ENCODE measurements at regions not wholly inside any gene's neighbourhood (a gene's known extent, or its start where the extent isn't known, plus 50 kb on each side); places are given as distances from the start of the nearest gene placed in this dataset.

DNA sequence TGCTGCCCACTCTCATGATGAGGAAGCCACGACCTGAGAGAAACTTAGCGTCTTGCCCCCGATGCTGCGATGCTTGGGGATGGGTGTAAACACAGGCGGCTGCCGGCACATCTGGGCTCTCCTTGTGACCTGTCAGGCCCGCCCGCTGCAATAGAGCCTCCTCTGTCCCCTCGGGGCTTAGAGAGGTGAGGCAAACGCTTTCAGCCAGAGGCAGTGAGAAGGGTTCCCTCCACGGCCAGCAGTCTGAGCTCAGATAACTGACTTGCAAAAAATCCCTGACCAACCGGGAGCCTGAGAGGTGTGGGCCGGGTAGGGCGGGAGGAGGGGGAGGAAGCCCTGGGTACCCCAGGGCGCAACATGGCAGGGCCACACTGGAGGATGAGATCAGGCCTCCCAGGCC lies 260.6 kb downstream of the C16orf95 start:
- Histone ChIP-seq H3K9me3 (ENCODE audit: control insufficient read depth, low read length) (peaks cover 14% of the 10 kb centered on the region), H3K9ac (ENCODE audit: extremely low read depth, low read length, poor library complexity, severe bottlenecking) (no peak overlapping the region), H3K36me3 (ENCODE audit: control insufficient read depth, insufficient read depth, low read length) (no peaks in the 10 kb centered on the region), H3K27ac (ENCODE audit: low read depth, low read length) (no peak overlapping the region), H3K4me3 (ENCODE audit: low read length) (no peak overlapping the region), H3K4me1 (ENCODE audit: control insufficient read depth, insufficient read depth, low read length) (no peaks in the 10 kb centered on the region), H3K27me3 (ENCODE audit: control insufficient read depth, insufficient read depth, low read length, poor library complexity, severe bottlenecking) (no peaks in the 10 kb centered on the region)
- DNase-seq, result peak; percentile 50
- Mint-ChIP-seq H3K27me3 (ENCODE audit: insufficient read depth) (peaks cover 14% of the 10 kb centered on the region), H3K9me3 (peaks cover 15% of the 10 kb centered on the region), H3K4me3 (no peak overlapping the region), H3K36me3 (ENCODE audit: low read depth) (no peaks in the 10 kb centered on the region), H3K4me1 (peaks cover 4% of the 10 kb centered on the region), H3K27ac (no peak overlapping the region)
- TF ChIP-seq, protein P1, sequence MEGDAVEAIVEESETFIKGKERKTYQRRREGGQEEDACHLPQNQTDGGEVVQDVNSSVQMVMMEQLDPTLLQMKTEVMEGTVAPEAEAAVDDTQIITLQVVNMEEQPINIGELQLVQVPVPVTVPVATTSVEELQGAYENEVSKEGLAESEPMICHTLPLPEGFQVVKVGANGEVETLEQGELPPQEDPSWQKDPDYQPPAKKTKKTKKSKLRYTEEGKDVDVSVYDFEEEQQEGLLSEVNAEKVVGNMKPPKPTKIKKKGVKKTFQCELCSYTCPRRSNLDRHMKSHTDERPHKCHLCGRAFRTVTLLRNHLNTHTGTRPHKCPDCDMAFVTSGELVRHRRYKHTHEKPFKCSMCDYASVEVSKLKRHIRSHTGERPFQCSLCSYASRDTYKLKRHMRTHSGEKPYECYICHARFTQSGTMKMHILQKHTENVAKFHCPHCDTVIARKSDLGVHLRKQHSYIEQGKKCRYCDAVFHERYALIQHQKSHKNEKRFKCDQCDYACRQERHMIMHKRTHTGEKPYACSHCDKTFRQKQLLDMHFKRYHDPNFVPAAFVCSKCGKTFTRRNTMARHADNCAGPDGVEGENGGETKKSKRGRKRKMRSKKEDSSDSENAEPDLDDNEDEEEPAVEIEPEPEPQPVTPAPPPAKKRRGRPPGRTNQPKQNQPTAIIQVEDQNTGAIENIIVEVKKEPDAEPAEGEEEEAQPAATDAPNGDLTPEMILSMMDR (conservative IDR thresholded peaks at IDR 0.05), result no peak
- WGBS, 2 experiments (ENCODE audit: insufficient coverage in 1 of 2, insufficient read length in 1 of 2), result 83% methylated on average over 10 to 15 of the region's 15 CpGs

DNA sequence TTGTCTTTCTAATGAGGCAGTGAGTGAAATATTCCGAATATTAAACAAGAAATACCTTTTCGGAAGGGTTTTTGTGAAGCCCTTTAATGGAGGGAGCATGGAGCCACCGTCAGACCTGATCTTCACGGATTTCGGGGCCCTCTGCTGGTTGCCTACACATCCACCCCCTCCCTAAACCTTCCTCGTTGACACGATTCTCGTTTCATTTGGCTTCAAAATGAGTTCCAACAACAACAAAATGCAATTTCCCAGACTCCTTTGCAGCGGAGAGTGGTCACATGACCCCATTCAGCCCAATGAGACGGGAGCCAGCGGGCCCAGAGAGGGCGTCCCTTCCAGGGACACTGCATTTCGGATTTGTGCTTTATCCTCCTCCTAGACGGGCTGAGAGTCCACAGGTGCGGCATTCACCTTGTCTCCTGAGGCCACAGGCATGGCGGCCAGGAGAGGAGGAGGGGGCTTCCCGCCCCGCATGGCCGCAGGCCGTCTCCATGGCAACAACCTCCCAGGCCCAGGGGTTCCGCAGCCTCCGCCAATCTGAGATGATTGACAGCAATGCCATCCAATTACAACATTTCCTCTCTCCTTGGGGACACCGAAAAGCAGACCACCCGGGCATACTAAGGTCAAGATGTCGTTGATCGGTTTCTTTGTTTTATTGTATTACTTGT lies 259.8 kb downstream of the C16orf95 start:
- Mint-ChIP-seq H3K4me3 (no peak overlapping the region), H3K27me3 (ENCODE audit: insufficient read depth) (peaks cover 13% of the 10 kb centered on the region), H3K9me3 (peaks cover 15% of the 10 kb centered on the region), H3K27ac (no peak overlapping the region), H3K36me3 (ENCODE audit: low read depth) (no peaks in the 10 kb centered on the region), H3K4me1 (peaks cover 4% of the 10 kb centered on the region)
- Histone ChIP-seq H3K4me1 (ENCODE audit: control insufficient read depth, insufficient read depth, low read length) (no peaks in the 10 kb centered on the region), H3K4me3 (ENCODE audit: low read length) (no peak overlapping the region), H3K36me3 (ENCODE audit: control insufficient read depth, insufficient read depth, low read length) (no peaks in the 10 kb centered on the region), H3K9ac (ENCODE audit: extremely low read depth, low read length, poor library complexity, severe bottlenecking) (no peak overlapping the region), H3K27me3 (ENCODE audit: control insufficient read depth, insufficient read depth, low read length, poor library complexity, severe bottlenecking) (no peaks in the 10 kb centered on the region), H3K9me3 (ENCODE audit: control insufficient read depth, low read length) (peaks cover 14% of the 10 kb centered on the region), H3K27ac (ENCODE audit: low read depth, low read length) (no peak overlapping the region)
- peak; percentile 66 for DNase-seq
- TF ChIP-seq, protein P1 (conservative IDR thresholded peaks at IDR 0.05), result peak; percentile 63
- 87 to 91% methylated on average over 10 to 26 of the region's 26 CpGs for WGBS, 2 experiments (ENCODE audit: insufficient coverage in 1 of 2, insufficient read length in 1 of 2)

DNA sequence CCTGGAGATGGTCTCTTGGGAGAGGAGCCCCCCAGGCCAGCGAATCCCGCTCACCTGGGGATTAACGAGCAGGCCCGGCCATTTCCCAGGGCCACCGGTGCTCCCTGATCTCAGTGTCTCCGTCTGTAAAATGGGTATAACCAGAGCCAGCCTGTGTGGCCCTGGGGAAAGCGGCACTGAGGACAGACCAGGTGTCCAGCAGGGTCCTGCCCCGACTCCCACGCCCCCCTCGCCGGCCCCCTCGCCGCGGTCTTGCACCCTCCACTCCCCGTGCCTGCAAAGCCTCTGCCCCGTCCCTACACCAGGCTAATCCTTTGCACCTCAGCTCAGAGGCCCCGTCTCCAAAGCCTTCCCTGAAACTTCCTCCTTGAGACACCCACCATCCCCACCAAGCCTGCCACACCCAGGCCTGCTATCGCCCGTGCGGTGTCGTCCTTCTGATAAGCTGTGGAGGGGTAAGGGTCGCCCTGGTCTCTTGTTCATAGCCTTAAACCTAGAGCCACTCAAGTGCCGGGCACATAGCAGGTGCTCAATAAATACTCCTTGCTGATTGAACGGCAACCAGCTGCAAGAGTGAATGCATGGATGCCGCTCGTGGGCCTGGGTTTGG lies 259.1 kb downstream of the C16orf95 start:
- Histone ChIP-seq H3K27me3 (ENCODE audit: control insufficient read depth, insufficient read depth, low read length, poor library complexity, severe bottlenecking) (no peaks in the 10 kb centered on the region), H3K36me3 (ENCODE audit: control insufficient read depth, insufficient read depth, low read length) (no peaks in the 10 kb centered on the region), H3K4me1 (ENCODE audit: control insufficient read depth, insufficient read depth, low read length) (no peaks in the 10 kb centered on the region), H3K4me3 (ENCODE audit: low read length) (no peak overlapping the region), H3K27ac (ENCODE audit: low read depth, low read length) (no peak overlapping the region), H3K9me3 (ENCODE audit: control insufficient read depth, low read length) (peaks cover 14% of the 10 kb centered on the region), H3K9ac (ENCODE audit: extremely low read depth, low read length, poor library complexity, severe bottlenecking) (no peak overlapping the region)
- Mint-ChIP-seq H3K4me1 (peaks cover 4% of the 10 kb centered on the region), H3K27me3 (ENCODE audit: insufficient read depth) (peaks cover 9% of the 10 kb centered on the region), H3K4me3 (no peak overlapping the region), H3K36me3 (ENCODE audit: low read depth) (no peaks in the 10 kb centered on the region), H3K9me3 (peaks cover 14% of the 10 kb centered on the region), H3K27ac (no peak overlapping the region)
- TF ChIP-seq, protein P1 (conservative IDR thresholded peaks at IDR 0.05), result no peak
- DNase-seq, result peak; percentile 35
- 95 to 98% methylated on average over 13 to 26 of the region's 26 CpGs for WGBS, 2 experiments (ENCODE audit: insufficient coverage in 1 of 2, insufficient read length in 1 of 2)

Data from endodermal cell (in vitro differentiated cells).